ENCODE measurements at regions not wholly inside any gene's neighbourhood (a gene's known extent, or its start where the extent isn't known, plus 50 kb on each side); places are given as distances from the start of the nearest gene placed in this dataset.

DNA sequence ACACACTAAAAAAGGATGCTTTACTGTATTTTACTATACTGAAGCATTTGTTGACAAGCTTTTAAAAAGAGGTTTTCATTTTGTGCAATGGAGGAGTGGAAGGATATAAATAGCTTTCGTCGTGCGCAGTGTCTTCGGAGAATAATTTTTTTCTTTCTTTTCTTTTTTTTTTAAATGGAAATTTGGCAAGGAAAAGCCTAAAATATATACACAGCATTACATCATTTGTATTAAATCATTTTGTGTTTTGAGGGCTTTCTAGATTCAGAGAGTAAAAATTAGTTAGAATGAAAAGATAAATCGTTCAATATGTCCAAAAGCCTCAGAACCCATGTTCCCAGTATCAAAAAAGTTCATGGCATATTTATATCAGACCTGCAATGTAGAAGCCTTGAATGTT, 150.2 kb upstream of the FERD3L start:
- no peaks in the 10 kb centered on the region for H3K4me1 ChIP-seq (ENCODE audit: control insufficient read depth, insufficient read depth, low read length)
- H2AFZ ChIP-seq (replicated peaks; ENCODE audit: low read length, poor library complexity), result no peak overlapping the region
- intact Hi-C loops (cut with micrococcal nuclease) (no loop called here), in situ Hi-C loops (cut with MboI; ENCODE audit: low sequenced_read_pairs) (no loop called here), dilution Hi-C loops (cut with HindIII; ENCODE audit: low sequenced_read_pairs, unreplicated experiment) (no loop called here)
- ChIA-PET CTCF (no interaction called here), POLR2A (ENCODE audit: unreplicated experiment) (no interaction called here)
- H3K4me2 ChIP-seq (ENCODE audit: low read depth, low read length), result no peak overlapping the region
- no peak overlapping the region for H2BK15ac ChIP-seq (ENCODE audit: low read depth, low read length)
- TF ChIP-seq MXI1 (IDR thresholded peaks at IDR 0.05; ENCODE audit: borderline replicate concordance, low read depth, low read length) (no peak), SMC3 (IDR thresholded peaks at IDR 0.05; ENCODE audit: low read depth, low read length) (no peak), POLR2A (IDR thresholded peaks at IDR 0.05; ENCODE audit: low read depth, low read length) (no peak), CEBPB (IDR thresholded peaks at IDR 0.05; ENCODE audit: low read depth, low read length) (no peak), RCOR1 (IDR thresholded peaks at IDR 0.05; ENCODE audit: insufficient replicate concordance, low read length) (no peak)
- TF ChIP-seq, protein P1, sequence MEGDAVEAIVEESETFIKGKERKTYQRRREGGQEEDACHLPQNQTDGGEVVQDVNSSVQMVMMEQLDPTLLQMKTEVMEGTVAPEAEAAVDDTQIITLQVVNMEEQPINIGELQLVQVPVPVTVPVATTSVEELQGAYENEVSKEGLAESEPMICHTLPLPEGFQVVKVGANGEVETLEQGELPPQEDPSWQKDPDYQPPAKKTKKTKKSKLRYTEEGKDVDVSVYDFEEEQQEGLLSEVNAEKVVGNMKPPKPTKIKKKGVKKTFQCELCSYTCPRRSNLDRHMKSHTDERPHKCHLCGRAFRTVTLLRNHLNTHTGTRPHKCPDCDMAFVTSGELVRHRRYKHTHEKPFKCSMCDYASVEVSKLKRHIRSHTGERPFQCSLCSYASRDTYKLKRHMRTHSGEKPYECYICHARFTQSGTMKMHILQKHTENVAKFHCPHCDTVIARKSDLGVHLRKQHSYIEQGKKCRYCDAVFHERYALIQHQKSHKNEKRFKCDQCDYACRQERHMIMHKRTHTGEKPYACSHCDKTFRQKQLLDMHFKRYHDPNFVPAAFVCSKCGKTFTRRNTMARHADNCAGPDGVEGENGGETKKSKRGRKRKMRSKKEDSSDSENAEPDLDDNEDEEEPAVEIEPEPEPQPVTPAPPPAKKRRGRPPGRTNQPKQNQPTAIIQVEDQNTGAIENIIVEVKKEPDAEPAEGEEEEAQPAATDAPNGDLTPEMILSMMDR (conservative IDR thresholded peaks at IDR 0.05; ENCODE audit: low read depth, low read length), result no peak
- TF ChIP-seq, protein P2, sequence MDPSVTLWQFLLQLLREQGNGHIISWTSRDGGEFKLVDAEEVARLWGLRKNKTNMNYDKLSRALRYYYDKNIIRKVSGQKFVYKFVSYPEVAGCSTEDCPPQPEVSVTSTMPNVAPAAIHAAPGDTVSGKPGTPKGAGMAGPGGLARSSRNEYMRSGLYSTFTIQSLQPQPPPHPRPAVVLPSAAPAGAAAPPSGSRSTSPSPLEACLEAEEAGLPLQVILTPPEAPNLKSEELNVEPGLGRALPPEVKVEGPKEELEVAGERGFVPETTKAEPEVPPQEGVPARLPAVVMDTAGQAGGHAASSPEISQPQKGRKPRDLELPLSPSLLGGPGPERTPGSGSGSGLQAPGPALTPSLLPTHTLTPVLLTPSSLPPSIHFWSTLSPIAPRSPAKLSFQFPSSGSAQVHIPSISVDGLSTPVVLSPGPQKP (IDR thresholded peaks at IDR 0.05; ENCODE audit: borderline replicate concordance, low read depth, low read length), result no peak
- BruUV-seq (replicated peaks), result no TSS peak
- H3K4ac ChIP-seq (ENCODE audit: low read depth, low read length), result no peak overlapping the region
- H3K4me3 ChIP-seq (ENCODE audit: insufficient read depth, low read depth, low read length), result no peak overlapping the region
- no peaks in the 10 kb centered on the region for H3K79me1 ChIP-seq (ENCODE audit: low read depth in 1 of 2, low read length in 2 of 2)
- no peaks in the 10 kb centered on the region for H3K36me3 ChIP-seq (ENCODE audit: control insufficient read depth, insufficient read depth, low read length)
- no peak overlapping the region for H3K9ac ChIP-seq (ENCODE audit: low read depth, low read length)
- no peak overlapping the region for H3K27ac ChIP-seq (ENCODE audit: insufficient read depth, low read length)
- H3K9me1 ChIP-seq (ENCODE audit: insufficient read depth, low read length), result no peaks in the 10 kb centered on the region
- H3K27me3 ChIP-seq (ENCODE audit: control insufficient read depth, insufficient read depth, low read length), result no peaks in the 10 kb centered on the region
- H4K5ac ChIP-seq (ENCODE audit: low read depth, low read length), result no peak overlapping the region
- H4K20me1 ChIP-seq (ENCODE audit: insufficient read depth, low read length), result no peaks in the 10 kb centered on the region
- no peak overlapping the region for H2BK5ac ChIP-seq (ENCODE audit: low read depth, low read length, poor library complexity, severe bottlenecking)
- no peak overlapping the region for H4K8ac ChIP-seq (ENCODE audit: low read depth in 2 of 2, low read length in 2 of 2)
- H3K9me3 ChIP-seq (ENCODE audit: control insufficient read depth, insufficient read depth, low read length), result no peaks in the 10 kb centered on the region
- no peak overlapping the region for H3K18ac ChIP-seq (ENCODE audit: low read depth, low read length)
- no peak overlapping the region for H3K56ac ChIP-seq (ENCODE audit: extremely low read depth, insufficient read depth, low read length)
- H2AK9ac ChIP-seq (replicated peaks; ENCODE audit: low read depth, low read length, poor library complexity), result no peak overlapping the region
- H2BK20ac ChIP-seq (ENCODE audit: low read depth, low read length), result no peak overlapping the region
- WGBS, 2 experiments (ENCODE audit: extremely low coverage in 2 of 2, insufficient read length in 1 of 2), result no CpG with 5 or more reads among the region's 5 CpGs
- H2AK5ac ChIP-seq (ENCODE audit: low read depth, low read length), result no peak overlapping the region
- no peak for DNase-seq
- no peak overlapping the region for H3K14ac ChIP-seq (replicated peaks; ENCODE audit: low read depth, low read length)
- H4K91ac ChIP-seq (ENCODE audit: insufficient read depth, low read depth, low read length), result no peak overlapping the region
- H2BK120ac ChIP-seq (ENCODE audit: low read depth, low read length), result no peak overlapping the region
- ATAC-seq (ENCODE audit: low read depth), result no peak
- no peak overlapping the region for H3K23ac ChIP-seq (ENCODE audit: low read depth, low read length)
